ENCODE measurements at regions not wholly inside any gene's neighbourhood (a gene's known extent, or its start where the extent isn't known, plus 50 kb on each side); places are given as distances from the start of the nearest gene placed in this dataset.

GRCh38 chr6:22409486-22409885 is 112.7 kb upstream of the PRL start:
- no peak overlapping the region for H3K4me2 ChIP-seq
- no peak for ATAC-seq
- WGBS (ENCODE audit: missing lambda C conversion rate): 89% methylated on average over 1 of the region's 1 CpG
- no peaks in the 10 kb centered on the region for H3K4me1 ChIP-seq
- no peak overlapping the region for H3K27ac ChIP-seq
- no peak for TF ChIP-seq EHF (CRISPR knock-in tag; IDR thresholded peaks at IDR 0.05)
- no peak for TF ChIP-seq JUNB (IDR thresholded peaks at IDR 0.05)
- no peak for TF ChIP-seq ZSCAN20 (CRISPR knock-in tag; IDR thresholded peaks at IDR 0.05)
- TF ChIP-seq, protein P1, sequence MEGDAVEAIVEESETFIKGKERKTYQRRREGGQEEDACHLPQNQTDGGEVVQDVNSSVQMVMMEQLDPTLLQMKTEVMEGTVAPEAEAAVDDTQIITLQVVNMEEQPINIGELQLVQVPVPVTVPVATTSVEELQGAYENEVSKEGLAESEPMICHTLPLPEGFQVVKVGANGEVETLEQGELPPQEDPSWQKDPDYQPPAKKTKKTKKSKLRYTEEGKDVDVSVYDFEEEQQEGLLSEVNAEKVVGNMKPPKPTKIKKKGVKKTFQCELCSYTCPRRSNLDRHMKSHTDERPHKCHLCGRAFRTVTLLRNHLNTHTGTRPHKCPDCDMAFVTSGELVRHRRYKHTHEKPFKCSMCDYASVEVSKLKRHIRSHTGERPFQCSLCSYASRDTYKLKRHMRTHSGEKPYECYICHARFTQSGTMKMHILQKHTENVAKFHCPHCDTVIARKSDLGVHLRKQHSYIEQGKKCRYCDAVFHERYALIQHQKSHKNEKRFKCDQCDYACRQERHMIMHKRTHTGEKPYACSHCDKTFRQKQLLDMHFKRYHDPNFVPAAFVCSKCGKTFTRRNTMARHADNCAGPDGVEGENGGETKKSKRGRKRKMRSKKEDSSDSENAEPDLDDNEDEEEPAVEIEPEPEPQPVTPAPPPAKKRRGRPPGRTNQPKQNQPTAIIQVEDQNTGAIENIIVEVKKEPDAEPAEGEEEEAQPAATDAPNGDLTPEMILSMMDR (IDR thresholded peaks at IDR 0.05): no peak
- TF ChIP-seq FOXS1 (CRISPR knock-in tag; IDR thresholded peaks at IDR 0.05): no peak
- no peak for TF ChIP-seq PHF8 (IDR thresholded peaks at IDR 0.05; ENCODE audit: borderline replicate concordance, low read depth)
- TF ChIP-seq RAD21 (conservative IDR thresholded peaks at IDR 0.05 in 1 of 2, IDR thresholded peaks at IDR 0.05 in 1 of 2): no peak
- no peak for TF ChIP-seq EHMT2 (IDR thresholded peaks at IDR 0.05; ENCODE audit: low read depth)
- no peak for TF ChIP-seq TFCP2L1 (CRISPR knock-in tag; IDR thresholded peaks at IDR 0.05)
- CTCF ChIA-PET: interaction anchor here (0.6 kb wide), 1 partner anchor 967 kb away, joined by 3 read pairs; no protein-coding TSS in a partner anchor
- H3K4me3 ChIP-seq: no peak overlapping the region
- H3K9me3 ChIP-seq: no peaks in the 10 kb centered on the region
- FAIRE-seq: no peak
- DNase-seq (ENCODE audit: low read depth in 1 of 2, low spot score in 1 of 2): no peak
- POLR2A ChIA-PET: no interaction called here

DNA sequence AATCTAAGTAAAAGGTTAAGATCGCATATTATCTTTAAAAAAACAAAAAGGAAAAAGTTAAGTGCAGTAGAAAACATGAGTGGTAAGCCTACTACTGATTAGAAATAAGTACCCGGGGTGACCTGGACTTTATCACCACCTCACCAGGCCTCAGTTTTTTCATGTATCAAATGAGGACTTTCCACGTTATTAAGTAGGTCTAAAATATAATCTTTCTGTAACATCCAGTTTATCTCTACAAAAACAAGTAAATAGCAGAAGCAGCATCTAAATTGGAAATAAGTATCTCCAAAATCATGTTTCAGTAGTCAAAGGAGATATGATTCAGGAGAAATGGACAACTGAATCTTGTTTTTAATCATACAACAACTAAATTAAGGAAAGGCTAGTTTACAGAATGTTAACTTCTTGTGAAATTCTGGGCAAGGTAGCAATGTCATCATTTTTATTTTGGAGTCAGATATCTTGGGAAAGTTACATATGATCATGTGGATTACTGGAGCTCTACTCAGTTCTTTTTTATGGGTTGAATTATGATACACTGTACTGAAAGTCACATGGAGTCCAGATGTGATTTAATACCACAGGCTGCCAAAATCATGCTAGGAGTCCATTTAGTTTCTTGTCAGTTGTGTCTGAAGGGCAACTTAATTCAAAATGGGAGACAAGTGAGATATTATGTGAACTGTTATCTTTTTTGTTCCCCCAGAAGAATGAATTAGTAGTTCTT is 114.7 kb upstream of the PRL start:
- WGBS (ENCODE audit: missing lambda C conversion rate): 68% methylated on average over 3 of the region's 3 CpGs
- Histone ChIP-seq H3K4me2 (no peak overlapping the region), H3K4me3 (no peak overlapping the region), H3K4me1 (no peaks in the 10 kb centered on the region), H3K9me3 (no peaks in the 10 kb centered on the region; the same call in 2 of the 3 replicates), H3K27ac (no peak overlapping the region)
- ATAC-seq (no peak), DNase-seq (ENCODE audit: low read depth in 1 of 2, low spot score in 1 of 2) (no peak), FAIRE-seq (no peak)
- CTCF ChIA-PET: interaction anchor here (1.1 kb wide), 1 partner anchor 17 kb away, joined by 3 read pairs; no protein-coding TSS in a partner anchor
- POLR2A ChIA-PET: no interaction called here
- no peak for TF ChIP-seq TP53 (CRISPR knock-in tag; IDR thresholded peaks at IDR 0.05)
- TF ChIP-seq EHF (CRISPR knock-in tag; IDR thresholded peaks at IDR 0.05): no peak
- TF ChIP-seq RARB (CRISPR knock-in tag; IDR thresholded peaks at IDR 0.05): no peak
- no peak for TF ChIP-seq PHF8 (IDR thresholded peaks at IDR 0.05; ENCODE audit: borderline replicate concordance, low read depth)
- no peak for TF ChIP-seq ZC3H11A (IDR thresholded peaks at IDR 0.05)
- TF ChIP-seq NR3C1 (IDR thresholded peaks at IDR 0.05): no peak
- TF ChIP-seq JUNB (IDR thresholded peaks at IDR 0.05): no peak
- TF ChIP-seq MAFK (IDR thresholded peaks at IDR 0.05; ENCODE audit: partially characterized antibody): no peak

- Histone ChIP-seq H3K27ac (no peak overlapping the region), H3K9me3 (no peaks in the 10 kb centered on the region; the same call in 2 of the 3 replicates), H3K4me1 (no peaks in the 10 kb centered on the region), H3K4me2 (no peak overlapping the region), H3K4me3 (no peak overlapping the region)
- CTCF ChIA-PET: no interaction called here
- POLR2A ChIA-PET: no interaction called here
- FAIRE-seq (no peak), DNase-seq (ENCODE audit: low read depth in 1 of 2, low spot score in 1 of 2) (no peak), ATAC-seq (no peak)
- TF ChIP-seq JUN (IDR thresholded peaks at IDR 0.05) (no peak), GATA3 (IDR thresholded peaks at IDR 0.05; ENCODE audit: borderline replicate concordance) (no peak), TFCP2L1 (CRISPR knock-in tag; IDR thresholded peaks at IDR 0.05) (no peak), RFX5 (IDR thresholded peaks at IDR 0.05) (no peak), KDM5A (IDR thresholded peaks at IDR 0.05) (no peak), CBX2 (IDR thresholded peaks at IDR 0.05; ENCODE audit: borderline replicate concordance, low read depth) (no peak), RAD21 (conservative IDR thresholded peaks at IDR 0.05 in 1 of 2, IDR thresholded peaks at IDR 0.05 in 1 of 2) (no peak), RCOR1 (IDR thresholded peaks at IDR 0.05; ENCODE audit: low read depth, low read length) (no peak), FOSB (CRISPR knock-in tag; IDR thresholded peaks at IDR 0.05) (no peak), TP53 (CRISPR knock-in tag; IDR thresholded peaks at IDR 0.05) (no peak), HES2 (IDR thresholded peaks at IDR 0.05) (no peak), EHF (CRISPR knock-in tag; IDR thresholded peaks at IDR 0.05) (no peak), KDM1A (IDR thresholded peaks at IDR 0.05; ENCODE audit: low read depth) (no peak)
- 57% methylated on average over 2 of the region's 2 CpGs for WGBS (ENCODE audit: missing lambda C conversion rate)
Observed at GRCh38 chr6:22412994-22413393, 116.2 kb upstream of the PRL start.
